UCSD-AML1 (cell line): ENCODE measurements at regions not wholly inside any gene's neighbourhood (a gene's known extent, or its start where the extent isn't known, plus 50 kb on each side); places are given as distances from the start of the nearest gene placed in this dataset.

Source experiments
- DNase-seq: peaks from one replicate; lab custom pipeline; 2025; ENCODE audit not compliant: unreplicated experiment; lab: John Stamatoyannopoulos, UW

- no peak for DNase-seq
Measured at GRCh38 chr14:98855926-98856715, 415.9 kb downstream of the BCL11B start.

DNA sequence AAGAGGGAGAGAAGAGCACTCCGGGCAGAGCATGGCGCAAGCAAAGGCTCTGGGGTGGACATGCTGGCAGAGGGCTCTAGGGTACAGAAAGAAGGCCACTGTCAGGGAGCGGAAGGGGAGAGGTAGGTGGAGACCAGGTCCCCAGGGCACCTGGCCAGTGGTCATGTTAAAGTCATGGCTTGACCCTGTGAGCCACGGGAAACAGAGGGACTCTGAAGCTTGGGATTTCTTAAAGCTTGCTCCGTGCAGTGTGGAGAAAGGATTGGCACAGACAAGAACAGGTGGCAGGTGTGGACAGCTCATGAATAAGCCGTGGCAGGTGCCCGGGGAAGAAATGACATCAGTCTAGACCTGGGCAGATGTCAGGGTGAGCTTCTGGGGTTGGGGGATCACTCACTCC is 413.8 kb downstream of the BCL11B start:
- DNase-seq = no peak

- no peak for DNase-seq
Measured at GRCh38 chr14:98858561-98858960, 413.4 kb downstream of the BCL11B start.

DNA sequence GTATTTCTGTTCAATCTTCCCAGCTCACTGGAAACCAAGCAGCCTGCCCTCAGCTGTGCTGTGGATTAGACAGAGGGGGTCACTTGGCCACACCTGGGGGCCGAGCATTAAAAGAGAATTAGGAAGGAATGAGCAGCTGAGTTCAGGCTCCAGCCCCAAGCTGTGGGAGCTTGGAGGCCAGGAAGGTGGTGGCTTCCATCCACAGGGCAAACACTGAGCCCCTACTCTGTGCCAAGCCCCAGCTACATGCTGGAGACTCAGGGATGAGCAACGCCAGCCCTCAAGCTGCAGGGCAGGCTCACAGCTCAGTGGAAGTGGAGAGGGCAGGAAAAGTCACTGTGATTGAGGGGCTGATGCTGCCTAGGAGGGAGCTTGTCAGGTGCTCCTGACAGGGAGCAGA is 412.7 kb downstream of the BCL11B start:
- DNase-seq = no peak

DNA sequence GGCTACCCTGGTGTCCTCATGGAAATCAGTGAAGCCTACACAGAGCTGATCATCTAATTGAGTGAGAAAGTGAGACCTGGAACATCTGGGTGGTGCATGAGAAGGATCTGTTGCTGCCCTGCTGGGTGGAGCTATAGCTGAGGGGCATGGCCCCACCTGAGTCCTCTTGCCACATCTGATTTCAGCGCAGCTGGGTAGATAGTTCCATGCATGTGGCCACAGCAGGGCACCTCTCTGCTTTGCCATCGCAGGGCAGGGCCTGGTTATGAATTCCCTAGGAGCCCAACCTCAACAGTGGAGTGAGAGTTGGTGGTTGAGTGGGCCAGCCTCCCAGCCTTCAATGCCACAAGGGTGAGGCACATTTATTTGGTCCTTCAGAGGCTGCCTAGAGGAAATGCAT is 407.8 kb downstream of the BCL11B start:
- DNase-seq = no peak

DNA sequence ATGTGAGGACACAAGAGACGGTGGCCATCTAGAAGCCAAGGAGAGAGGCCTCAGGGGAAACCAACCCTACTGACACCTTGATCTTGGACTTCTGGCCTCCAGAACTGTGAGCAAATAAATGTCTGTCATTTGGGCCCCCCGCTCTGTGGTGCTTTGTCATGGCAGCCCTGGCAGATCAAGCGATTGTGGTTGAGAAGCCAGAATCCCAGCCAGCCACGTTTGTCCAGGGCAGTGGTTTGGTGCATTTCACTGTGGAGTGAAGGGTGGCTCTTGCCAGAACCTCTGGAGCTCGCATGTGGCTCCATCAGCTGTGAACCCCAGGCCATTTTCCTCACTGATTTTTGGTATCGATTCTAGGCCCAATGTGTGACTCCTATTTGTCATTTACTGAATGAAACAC is 404.9 kb downstream of the BCL11B start:
- no peak for DNase-seq

DNA sequence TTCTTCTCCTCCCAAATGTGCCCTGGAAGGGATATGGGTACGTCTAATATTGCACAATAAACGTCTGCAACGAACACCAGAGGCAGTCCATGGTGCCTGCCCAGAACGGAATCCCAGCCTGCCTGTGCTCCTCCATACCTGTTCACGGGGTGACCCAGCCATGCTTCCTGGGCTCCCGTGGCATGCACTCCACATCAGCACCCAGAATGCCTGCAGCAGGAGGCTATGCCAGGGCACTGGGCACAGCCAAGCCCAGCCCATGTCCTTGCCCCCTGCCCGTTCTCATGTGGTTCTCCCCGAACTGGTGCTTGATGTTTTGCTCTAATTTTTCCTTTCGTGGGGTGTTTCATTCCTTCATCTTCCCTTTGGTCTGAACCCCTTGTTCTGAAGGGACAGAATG is 404.3 kb downstream of the BCL11B start:
- DNase-seq = no peak

DNA sequence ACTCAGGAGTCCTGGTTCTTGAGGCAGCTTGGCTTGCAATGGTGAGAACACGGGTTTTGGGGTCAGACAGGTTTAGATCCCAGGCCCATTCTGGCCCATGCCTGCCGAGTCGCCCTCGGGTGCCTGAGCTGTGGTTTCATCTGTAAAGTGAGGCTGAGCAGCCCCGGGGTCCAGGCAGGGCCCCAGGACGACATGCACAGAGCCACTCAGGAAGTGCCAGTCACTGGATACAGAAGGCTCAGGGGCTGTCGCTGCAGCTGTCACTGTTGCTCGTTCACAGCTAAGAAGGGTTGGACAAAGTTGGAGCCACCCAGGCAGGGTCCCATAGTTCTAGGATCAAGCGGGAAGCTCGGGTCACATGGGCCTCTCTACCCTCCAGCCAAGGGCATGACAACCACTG is 403.1 kb downstream of the BCL11B start:
- no peak for DNase-seq

GRCh38 chr14:98871796-98872195 is 400.2 kb downstream of the BCL11B start:
- no peak for DNase-seq

- DNase-seq = no peak
Measured at GRCh38 chr14:98877065-98877464, 394.9 kb downstream of the BCL11B start.

DNA sequence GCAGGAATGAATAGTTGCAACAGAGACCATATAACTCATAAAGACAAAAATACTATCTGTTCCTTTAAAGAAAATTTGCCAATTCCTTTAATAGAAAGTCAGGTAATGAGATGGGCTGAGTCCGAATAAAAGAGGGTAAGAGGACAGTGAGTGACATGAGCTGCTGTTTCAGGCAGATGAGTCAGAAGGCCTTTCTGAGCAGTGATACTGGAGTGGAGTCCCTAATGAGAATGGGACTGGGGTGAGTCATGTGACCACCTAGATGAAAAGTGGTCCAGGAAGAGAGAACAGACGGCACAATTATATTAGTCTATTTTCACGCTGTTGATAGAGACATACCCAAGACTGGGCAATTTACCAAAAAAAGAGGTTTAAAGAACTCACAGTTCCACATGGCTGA is 393.7 kb downstream of the BCL11B start:
- DNase-seq = no peak

DNA sequence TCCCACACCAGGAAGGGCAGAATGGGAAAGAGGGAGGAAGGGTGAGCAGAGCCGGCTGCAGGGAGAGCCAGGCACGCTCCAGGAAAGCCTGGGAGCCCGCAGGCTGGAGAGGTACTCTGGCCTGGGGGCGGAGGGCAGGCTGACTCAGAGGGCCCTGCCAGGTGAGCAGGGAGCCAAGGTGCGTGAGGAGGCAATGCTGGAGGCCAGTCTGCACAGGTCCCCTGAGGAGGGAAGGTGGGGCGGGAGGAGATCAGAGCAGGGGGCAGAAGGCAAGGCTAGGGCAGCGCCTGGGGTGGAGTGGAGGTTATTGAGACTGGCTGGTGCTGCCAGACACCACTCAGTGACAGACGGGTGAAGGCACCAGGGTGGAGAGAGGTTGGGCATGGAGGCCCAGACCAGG is 385.0 kb downstream of the BCL11B start:
- DNase-seq = no peak

- no peak for DNase-seq
Measured at GRCh38 chr14:98888281-98888680, 383.7 kb downstream of the BCL11B start.

- no peak for DNase-seq
Measured at GRCh38 chr14:98888927-98889835, 382.8 kb downstream of the BCL11B start.

GRCh38 chr14:98889836-98890185 is 382.2 kb downstream of the BCL11B start:
- no peak for DNase-seq

DNA sequence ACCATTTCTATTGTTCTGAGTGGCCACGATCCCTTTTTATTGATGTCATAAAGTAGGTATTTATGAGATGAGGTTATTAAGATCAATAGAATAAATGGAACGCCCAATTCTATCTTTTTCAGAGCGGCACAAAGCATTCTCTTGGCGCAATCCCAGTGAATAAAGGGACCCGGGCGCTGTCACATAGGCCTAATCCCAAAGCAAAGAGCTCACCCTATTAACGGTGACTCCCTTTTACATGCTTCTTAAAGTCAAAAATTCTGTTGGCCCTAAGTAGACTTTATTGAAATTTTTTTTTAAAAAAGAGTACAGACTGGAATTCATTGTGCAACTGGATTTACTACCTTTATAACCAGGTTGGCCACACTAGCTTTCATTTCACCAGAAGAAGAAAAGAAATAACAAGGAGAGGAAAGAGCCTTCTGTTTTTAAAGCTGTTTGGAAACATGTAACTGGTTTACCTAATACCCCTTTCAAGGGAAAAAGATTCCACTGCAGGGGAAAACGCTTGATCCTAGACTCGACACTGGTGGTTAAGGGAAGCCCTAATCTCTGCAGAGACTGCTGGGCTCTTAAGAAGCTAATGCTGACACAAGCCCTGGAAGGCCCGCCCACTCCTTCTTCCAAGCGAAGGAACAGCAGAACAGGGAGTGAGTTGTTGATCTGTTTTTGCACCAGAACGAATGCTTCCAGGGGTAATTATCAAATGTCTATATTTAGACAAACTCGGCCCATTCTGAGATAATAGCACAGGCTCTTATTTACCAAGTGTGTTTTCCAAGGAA is 381.2 kb downstream of the BCL11B start:
- no peak for DNase-seq

GRCh38 chr14:98893675-98894074 is 378.3 kb downstream of the BCL11B start:
- DNase-seq = no peak

- DNase-seq = no peak
Measured at GRCh38 chr14:98894600-98894999, 377.4 kb downstream of the BCL11B start.

DNA sequence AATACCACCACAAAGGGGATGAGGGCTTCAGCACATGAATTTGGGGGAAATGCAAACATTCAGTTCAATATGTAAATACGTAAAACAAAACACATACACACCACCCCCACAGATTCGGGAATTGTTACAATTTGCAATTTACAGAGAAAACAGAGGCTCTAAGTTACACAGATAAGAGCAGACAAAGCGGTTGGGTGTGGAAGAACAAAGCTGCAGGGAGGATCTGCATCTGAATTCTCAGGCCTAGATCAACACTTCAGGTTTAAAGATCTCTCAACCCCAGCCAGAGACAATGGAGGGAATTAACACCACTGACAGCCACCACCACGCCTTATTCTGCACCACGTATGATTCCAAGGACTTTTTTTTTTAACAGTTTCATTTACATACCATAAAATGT is 375.5 kb downstream of the BCL11B start:
- DNase-seq = no peak

GRCh38 chr14:98897605-98898309 is 374.2 kb downstream of the BCL11B start:
- DNase-seq = no peak

DNA sequence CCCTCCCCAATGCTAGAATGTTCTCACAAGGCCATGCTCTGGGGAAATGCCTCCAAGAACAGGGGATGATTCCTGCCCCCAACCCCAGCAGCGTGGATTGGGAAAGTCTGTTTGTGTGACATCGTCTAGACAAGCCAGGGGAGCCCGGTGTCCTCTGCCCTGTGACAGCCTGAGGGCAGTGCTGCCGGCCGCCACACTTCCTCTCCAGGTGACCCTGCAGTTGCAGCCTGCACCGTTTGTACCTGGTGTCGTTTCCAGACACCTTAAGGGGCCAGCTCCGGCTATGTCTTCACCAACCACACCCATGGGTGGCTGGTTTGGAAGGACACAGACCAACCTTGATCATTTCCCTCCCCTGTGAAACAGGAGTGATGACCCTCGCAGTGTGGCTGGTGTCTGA is 372.6 kb downstream of the BCL11B start:
- DNase-seq = no peak
